GM23338 (cell line): ENCODE measurements at regions not wholly inside any gene's neighbourhood (a gene's known extent, or its start where the extent isn't known, plus 50 kb on each side); places are given as distances from the start of the nearest gene placed in this dataset.

Experiments
- ATAC-seq: fragments of 200-7000 bp; cut with Tn5 transposase; 3 replicates; pipeline ENCODE4 v1.9.1; 2020
- DNase-seq: peaks from one replicate; pipeline ENCODE4 v3.0.0-alpha.2; 2015; ENCODE audit warnings: low spot score
- H2AFZ ChIP-seq: fragments of 200-600 bp; sonication (generic); 2 replicates; pipeline ENCODE4 v1.8.0; 2016; ENCODE audit warnings: antibody characterized with exemption, mild to moderate bottlenecking, moderate library complexity
- H3F3A ChIP-seq: fragments of 200-600 bp; sonication (generic); replicated peaks from 2 replicates; pipeline ENCODE4 v1.8.0; 2017; ENCODE audit warnings: antibody characterized with exemption, mixed run types, low read depth
- H3K27ac ChIP-seq: fragments of 200-600 bp; sonication (generic); 2 replicates; pipeline ENCODE4 v1.6.1; 2016; ENCODE audit warnings: low read depth
- H3K27me3 ChIP-seq: fragments of 200-600 bp; sonication (generic); 2 replicates; pipeline ENCODE4 v1.8.0; 2016; ENCODE audit warnings: mild to moderate bottlenecking, mixed run types, moderate library complexity; ENCODE audit not compliant: insufficient read depth
- H3K36me3 ChIP-seq: fragments of 200-600 bp; sonication (generic); 2 replicates; pipeline ENCODE4 v1.8.0; 2016; ENCODE audit warnings: mild to moderate bottlenecking; ENCODE audit not compliant: insufficient read depth
- H3K4me1 ChIP-seq: fragments of 200-600 bp; sonication (generic); 2 replicates; pipeline ENCODE4 v1.8.0; 2016; ENCODE audit warnings: mild to moderate bottlenecking, moderate library complexity; ENCODE audit not compliant: insufficient read depth
- H3K4me2 ChIP-seq: fragments of 200-600 bp; sonication (generic); 2 replicates; pipeline ENCODE4 v1.7.1; 2017; ENCODE audit warnings: mixed run types
- H3K4me3 ChIP-seq: fragments of 200-600 bp; sonication (generic); 2 replicates; pipeline ENCODE4 v1.6.1; 2016; ENCODE audit warnings: mixed run types
- H3K79me2 ChIP-seq: fragments of 200-600 bp; sonication (generic); replicated peaks from 2 replicates; pipeline ENCODE4 v1.8.0; 2017; ENCODE audit warnings: mild to moderate bottlenecking; ENCODE audit not compliant: insufficient read depth
- H3K9me2 ChIP-seq: fragments of 200-600 bp; sonication (generic); 2 replicates; pipeline ENCODE4 v1.8.0; 2017; ENCODE audit not compliant: insufficient read depth
- H4K20me1 ChIP-seq: fragments of 200-600 bp; sonication (generic); replicated peaks from 2 replicates; pipeline ENCODE4 v1.8.0; 2017; ENCODE audit warnings: mild to moderate bottlenecking; ENCODE audit not compliant: insufficient read depth
- H3K27ac Mint-ChIP-seq: 2 replicates; pipeline ENCODE4 v1.8.0; 2020; ENCODE audit warnings: inconsistent platforms, mild to moderate bottlenecking, moderate library complexity, mixed read lengths
- H3K27me3 Mint-ChIP-seq: 3 replicates; pipeline ENCODE4 v1.8.0; 2022; ENCODE audit warnings: low read depth, mild to moderate bottlenecking, moderate library complexity, mixed read lengths, inconsistent platforms; ENCODE audit not compliant: insufficient read depth, poor library complexity
- H3K36me3 Mint-ChIP-seq: 3 replicates; pipeline ENCODE4 v1.8.0; 2021; ENCODE audit warnings: low read depth, mild to moderate bottlenecking, inconsistent platforms, moderate library complexity, mixed read lengths
- H3K4me1 Mint-ChIP-seq: 3 replicates; pipeline ENCODE4 v1.8.0; 2020; ENCODE audit warnings: mild to moderate bottlenecking, inconsistent platforms, mixed read lengths
- H3K4me3 Mint-ChIP-seq: 3 replicates; pipeline ENCODE4 v1.8.0; 2021; ENCODE audit warnings: moderate library complexity, mild to moderate bottlenecking, inconsistent platforms, mixed read lengths
- H3K9me3 Mint-ChIP-seq: 3 replicates; pipeline ENCODE4 v1.8.0; 2020; ENCODE audit warnings: moderate library complexity, mild to moderate bottlenecking, inconsistent platforms, mixed read lengths
- CREB1 ChIP-seq: fragments of 250-450 bp; sonication (Bioruptor Pico); IDR thresholded peaks from 2 replicates; pipeline ENCODE4 v1.5.0; 2020; ENCODE audit warnings: low read depth, mild to moderate bottlenecking, moderate library complexity
- CTCF ChIP-seq, 2 experiments: fragments of 200-600 bp in 1 of 2; sonication (generic) in 1 of 2; conservative IDR thresholded peaks; 2 replicates each; pipeline versions ENCODE4 v1.5.1 to v1.6.1; 2016 to 2017; ENCODE audit warnings: antibody characterized with exemption in 2 of 2, low read depth in 2 of 2, mild to moderate bottlenecking in 2 of 2, moderate library complexity in 1 of 2
- EZH2 ChIP-seq: fragments of 200-600 bp; sonication (generic); IDR thresholded peaks from one replicate; pipeline ENCODE4 v1.8.0; 2017; ENCODE audit warnings: antibody characterized with exemption, mild to moderate bottlenecking, low read depth; ENCODE audit not compliant: unreplicated experiment
- EZH2phosphoT487 ChIP-seq: fragments of 200-600 bp; sonication (generic); IDR thresholded peaks from one replicate; pipeline ENCODE4 v1.8.1; 2018; ENCODE audit warnings: antibody characterized with exemption; ENCODE audit not compliant: unreplicated experiment
- JUNB ChIP-seq: IDR thresholded peaks from one replicate; pipeline ENCODE4 v1.6.1; 2016; ENCODE audit warnings: antibody characterized with exemption; ENCODE audit not compliant: unreplicated experiment
- NANOG ChIP-seq: IDR thresholded peaks from 2 replicates; pipeline ENCODE4 v1.6.1; 2016; ENCODE audit warnings: antibody characterized with exemption, borderline replicate concordance
- STAT1 ChIP-seq: IDR thresholded peaks from one replicate; pipeline ENCODE4 v1.6.1; 2016; ENCODE audit warnings: antibody characterized with exemption; ENCODE audit not compliant: unreplicated experiment
- ZNF114 ChIP-seq: fragments of 250-450 bp; sonication (Bioruptor Pico); IDR thresholded peaks from 2 replicates; pipeline ENCODE4 v1.5.0; 2020; ENCODE audit warnings: mild to moderate bottlenecking, moderate library complexity
- TF ChIP-seq, protein P1 (sequence below): IDR thresholded peaks from one replicate; pipeline ENCODE4 v1.6.1; 2018; ENCODE audit warnings: antibody characterized with exemption; ENCODE audit not compliant: unreplicated experiment
- TF ChIP-seq, protein P2 (sequence below): fragments of 250-450 bp; sonication (Bioruptor Pico); IDR thresholded peaks from 2 replicates; pipeline ENCODE4 v1.5.0; 2020; ENCODE audit warnings: mild to moderate bottlenecking, moderate library complexity

DNA sequence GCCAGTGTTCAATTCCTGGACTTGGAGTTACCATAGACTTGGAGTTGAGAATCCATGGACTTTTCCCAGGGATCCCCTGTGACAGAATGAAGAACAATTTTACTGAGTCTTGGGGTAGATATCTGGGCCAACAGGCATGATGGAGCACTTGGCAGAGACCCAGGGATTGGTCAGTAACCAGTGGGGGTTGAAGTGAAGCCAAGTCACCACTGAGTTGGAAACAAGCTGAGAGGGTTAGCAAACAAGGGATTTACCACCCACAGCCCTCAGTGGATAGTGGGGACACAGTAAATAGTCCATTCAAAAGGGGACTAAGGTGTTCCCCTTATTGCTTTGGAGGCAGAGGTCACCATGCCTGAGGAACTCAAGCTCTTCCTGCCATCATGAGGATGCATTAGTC is 281.7 kb downstream of the PPP1R2C start (continued):
- TF ChIP-seq CTCF (conservative IDR thresholded peaks at IDR 0.05; ENCODE audit: low read depth in 2 of 2): no peak
- no peak for TF ChIP-seq EZH2
- no peak for TF ChIP-seq EZH2phosphoT487
- TF ChIP-seq JUNB: no peak

DNA sequence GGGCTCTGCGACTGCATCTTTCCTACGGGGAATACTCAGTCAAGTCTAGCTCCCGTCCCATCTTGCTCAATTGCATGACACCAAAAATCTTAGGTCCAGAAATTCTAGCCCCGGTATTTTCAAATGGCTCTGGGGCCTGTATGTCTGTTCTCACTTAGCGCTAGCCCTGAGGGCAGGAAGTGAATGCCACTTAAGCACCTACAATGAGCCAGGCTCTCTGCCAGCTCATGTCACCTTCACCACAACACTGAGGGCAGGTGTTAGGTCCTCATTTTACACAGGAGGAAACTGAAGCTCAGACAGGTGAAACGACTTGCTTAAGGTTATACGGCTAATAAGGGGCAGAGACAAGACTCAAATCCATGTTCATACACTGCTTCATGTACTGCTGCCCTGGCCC is 282.8 kb downstream of the PPP1R2C start:
- Mint-ChIP-seq H3K9me3 (no peaks in the 10 kb centered on the region), H3K27me3 (no peaks in the 10 kb centered on the region)
- TF ChIP-seq, protein P1, sequence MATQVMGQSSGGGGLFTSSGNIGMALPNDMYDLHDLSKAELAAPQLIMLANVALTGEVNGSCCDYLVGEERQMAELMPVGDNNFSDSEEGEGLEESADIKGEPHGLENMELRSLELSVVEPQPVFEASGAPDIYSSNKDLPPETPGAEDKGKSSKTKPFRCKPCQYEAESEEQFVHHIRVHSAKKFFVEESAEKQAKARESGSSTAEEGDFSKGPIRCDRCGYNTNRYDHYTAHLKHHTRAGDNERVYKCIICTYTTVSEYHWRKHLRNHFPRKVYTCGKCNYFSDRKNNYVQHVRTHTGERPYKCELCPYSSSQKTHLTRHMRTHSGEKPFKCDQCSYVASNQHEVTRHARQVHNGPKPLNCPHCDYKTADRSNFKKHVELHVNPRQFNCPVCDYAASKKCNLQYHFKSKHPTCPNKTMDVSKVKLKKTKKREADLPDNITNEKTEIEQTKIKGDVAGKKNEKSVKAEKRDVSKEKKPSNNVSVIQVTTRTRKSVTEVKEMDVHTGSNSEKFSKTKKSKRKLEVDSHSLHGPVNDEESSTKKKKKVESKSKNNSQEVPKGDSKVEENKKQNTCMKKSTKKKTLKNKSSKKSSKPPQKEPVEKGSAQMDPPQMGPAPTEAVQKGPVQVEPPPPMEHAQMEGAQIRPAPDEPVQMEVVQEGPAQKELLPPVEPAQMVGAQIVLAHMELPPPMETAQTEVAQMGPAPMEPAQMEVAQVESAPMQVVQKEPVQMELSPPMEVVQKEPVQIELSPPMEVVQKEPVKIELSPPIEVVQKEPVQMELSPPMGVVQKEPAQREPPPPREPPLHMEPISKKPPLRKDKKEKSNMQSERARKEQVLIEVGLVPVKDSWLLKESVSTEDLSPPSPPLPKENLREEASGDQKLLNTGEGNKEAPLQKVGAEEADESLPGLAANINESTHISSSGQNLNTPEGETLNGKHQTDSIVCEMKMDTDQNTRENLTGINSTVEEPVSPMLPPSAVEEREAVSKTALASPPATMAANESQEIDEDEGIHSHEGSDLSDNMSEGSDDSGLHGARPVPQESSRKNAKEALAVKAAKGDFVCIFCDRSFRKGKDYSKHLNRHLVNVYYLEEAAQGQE: no peak
- TF ChIP-seq, protein P2, sequence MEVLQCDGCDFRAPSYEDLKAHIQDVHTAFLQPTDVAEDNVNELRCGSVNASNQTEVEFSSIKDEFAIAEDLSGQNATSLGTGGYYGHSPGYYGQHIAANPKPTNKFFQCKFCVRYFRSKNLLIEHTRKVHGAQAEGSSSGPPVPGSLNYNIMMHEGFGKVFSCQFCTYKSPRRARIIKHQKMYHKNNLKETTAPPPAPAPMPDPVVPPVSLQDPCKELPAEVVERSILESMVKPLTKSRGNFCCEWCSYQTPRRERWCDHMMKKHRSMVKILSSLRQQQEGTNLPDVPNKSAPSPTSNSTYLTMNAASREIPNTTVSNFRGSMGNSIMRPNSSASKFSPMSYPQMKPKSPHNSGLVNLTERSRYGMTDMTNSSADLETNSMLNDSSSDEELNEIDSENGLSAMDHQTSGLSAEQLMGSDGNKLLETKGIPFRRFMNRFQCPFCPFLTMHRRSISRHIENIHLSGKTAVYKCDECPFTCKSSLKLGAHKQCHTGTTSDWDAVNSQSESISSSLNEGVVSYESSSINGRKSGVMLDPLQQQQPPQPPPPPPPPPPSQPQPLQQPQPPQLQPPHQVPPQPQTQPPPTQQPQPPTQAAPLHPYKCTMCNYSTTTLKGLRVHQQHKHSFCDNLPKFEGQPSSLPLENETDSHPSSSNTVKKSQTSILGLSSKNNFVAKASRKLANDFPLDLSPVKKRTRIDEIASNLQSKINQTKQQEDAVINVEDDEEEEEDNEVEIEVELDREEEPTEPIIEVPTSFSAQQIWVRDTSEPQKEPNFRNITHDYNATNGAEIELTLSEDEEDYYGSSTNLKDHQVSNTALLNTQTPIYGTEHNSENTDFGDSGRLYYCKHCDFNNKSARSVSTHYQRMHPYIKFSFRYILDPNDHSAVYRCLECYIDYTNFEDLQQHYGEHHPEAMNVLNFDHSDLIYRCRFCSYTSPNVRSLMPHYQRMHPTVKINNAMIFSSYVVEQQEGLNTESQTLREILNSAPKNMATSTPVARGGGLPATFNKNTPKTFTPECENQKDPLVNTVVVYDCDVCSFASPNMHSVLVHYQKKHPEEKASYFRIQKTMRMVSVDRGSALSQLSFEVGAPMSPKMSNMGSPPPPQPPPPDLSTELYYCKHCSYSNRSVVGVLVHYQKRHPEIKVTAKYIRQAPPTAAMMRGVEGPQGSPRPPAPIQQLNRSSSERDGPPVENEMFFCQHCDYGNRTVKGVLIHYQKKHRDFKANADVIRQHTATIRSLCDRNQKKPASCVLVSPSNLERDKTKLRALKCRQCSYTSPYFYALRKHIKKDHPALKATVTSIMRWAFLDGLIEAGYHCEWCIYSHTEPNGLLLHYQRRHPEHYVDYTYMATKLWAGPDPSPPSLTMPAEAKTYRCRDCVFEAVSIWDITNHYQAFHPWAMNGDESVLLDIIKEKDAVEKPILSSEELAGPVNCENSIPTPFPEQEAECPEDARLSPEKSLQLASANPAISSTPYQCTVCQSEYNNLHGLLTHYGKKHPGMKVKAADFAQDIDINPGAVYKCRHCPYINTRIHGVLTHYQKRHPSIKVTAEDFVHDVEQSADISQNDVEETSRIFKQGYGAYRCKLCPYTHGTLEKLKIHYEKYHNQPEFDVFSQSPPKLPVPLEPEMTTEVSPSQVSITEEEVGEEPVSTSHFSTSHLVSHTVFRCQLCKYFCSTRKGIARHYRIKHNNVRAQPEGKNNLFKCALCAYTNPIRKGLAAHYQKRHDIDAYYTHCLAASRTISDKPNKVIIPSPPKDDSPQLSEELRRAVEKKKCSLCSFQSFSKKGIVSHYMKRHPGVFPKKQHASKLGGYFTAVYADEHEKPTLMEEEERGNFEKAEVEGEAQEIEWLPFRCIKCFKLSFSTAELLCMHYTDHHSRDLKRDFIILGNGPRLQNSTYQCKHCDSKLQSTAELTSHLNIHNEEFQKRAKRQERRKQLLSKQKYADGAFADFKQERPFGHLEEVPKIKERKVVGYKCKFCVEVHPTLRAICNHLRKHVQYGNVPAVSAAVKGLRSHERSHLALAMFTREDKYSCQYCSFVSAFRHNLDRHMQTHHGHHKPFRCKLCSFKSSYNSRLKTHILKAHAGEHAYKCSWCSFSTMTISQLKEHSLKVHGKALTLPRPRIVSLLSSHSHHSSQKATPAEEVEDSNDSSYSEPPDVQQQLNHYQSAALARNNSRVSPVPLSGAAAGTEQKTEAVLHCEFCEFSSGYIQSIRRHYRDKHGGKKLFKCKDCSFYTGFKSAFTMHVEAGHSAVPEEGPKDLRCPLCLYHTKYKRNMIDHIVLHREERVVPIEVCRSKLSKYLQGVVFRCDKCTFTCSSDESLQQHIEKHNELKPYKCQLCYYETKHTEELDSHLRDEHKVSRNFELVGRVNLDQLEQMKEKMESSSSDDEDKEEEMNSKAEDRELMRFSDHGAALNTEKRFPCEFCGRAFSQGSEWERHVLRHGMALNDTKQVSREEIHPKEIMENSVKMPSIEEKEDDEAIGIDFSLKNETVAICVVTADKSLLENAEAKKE (CRISPR knock-in tag): no peak
- TF ChIP-seq EZH2 (no peak), STAT1 (no peak), ZNF114 (CRISPR knock-in tag) (no peak), CTCF (conservative IDR thresholded peaks at IDR 0.05; ENCODE audit: low read depth in 2 of 2) (no peak), JUNB (no peak), CREB1 (CRISPR knock-in tag) (no peak), NANOG (no peak)

More for the DNA sequence above, 282.8 kb downstream of the PPP1R2C start:
- Mint-ChIP-seq H3K27ac (no peak overlapping the region), H3K36me3 (no peaks in the 10 kb centered on the region), H3K4me1 (no peaks in the 10 kb centered on the region), H3K4me3 (no peak overlapping the region)
- H3K27me3 ChIP-seq: no peaks in the 10 kb centered on the region
- no peaks in the 10 kb centered on the region for H3K4me1 ChIP-seq
- no peaks in the 10 kb centered on the region for H3F3A ChIP-seq
- H4K20me1 ChIP-seq: no peaks in the 10 kb centered on the region
- H3K36me3 ChIP-seq: no peaks in the 10 kb centered on the region
- H3K9me2 ChIP-seq: no peaks in the 10 kb centered on the region
- DNase-seq (no peak), ATAC-seq (no peak)
- H3K4me2 ChIP-seq: no peak overlapping the region
- H3K27ac ChIP-seq: no peak overlapping the region
- H3K4me3 ChIP-seq: no peak overlapping the region
- no peak overlapping the region for H2AFZ ChIP-seq
- no peaks in the 10 kb centered on the region for H3K79me2 ChIP-seq
